GM20000 (cell line): ENCODE measurements at regions not wholly inside any gene's neighbourhood (a gene's known extent, or its start where the extent isn't known, plus 50 kb on each side); places are given as distances from the start of the nearest gene placed in this dataset.

Source experiments
- DNase-seq: peaks from one replicate; pipeline ENCODE4 v3.0.0; 2012; ENCODE audit warnings: low spot score
- CTCF ChIP-seq: IDR thresholded peaks from 2 replicates; pipeline ENCODE4 v1.5.1; 2012; ENCODE audit warnings: mild to moderate bottlenecking, control low read depth; ENCODE audit errors: extremely low read depth, missing control alignments

GRCh38 chrX:4909348-4909747, 1195.9 kb upstream of the PRKX start:
- no peak for DNase-seq

DNA sequence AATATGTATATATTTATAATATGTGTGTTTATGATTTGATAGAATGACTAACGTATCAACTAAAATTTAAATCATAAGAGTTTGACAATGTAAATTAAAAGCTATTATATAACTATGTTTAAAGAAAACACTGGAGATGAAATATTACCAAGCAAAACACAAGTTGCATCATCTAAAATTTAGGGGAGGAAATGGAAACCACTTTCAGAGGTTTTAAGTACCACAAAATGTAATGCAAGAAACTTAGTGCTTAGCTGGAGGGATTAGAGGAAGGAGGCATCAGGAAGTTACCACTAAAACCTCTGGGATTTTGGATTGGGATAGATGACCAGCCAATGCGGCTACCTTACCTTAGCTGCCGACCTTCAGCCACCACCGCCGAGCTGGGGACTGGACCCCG, 1192.1 kb upstream of the PRKX start:
- TF ChIP-seq CTCF = no peak
- DNase-seq = no peak

More at GRCh38 chrX:4909348-4909747, 1195.9 kb upstream of the PRKX start:
- no peak for TF ChIP-seq CTCF

GRCh38 chrX:4881277-4881676, 1167.8 kb upstream of the PRKX start:
- no peak for TF ChIP-seq CTCF
- DNase-seq = no peak

GRCh38 chrX:4878640-4879039, 1165.2 kb upstream of the PRKX start:
- DNase-seq = no peak

DNA sequence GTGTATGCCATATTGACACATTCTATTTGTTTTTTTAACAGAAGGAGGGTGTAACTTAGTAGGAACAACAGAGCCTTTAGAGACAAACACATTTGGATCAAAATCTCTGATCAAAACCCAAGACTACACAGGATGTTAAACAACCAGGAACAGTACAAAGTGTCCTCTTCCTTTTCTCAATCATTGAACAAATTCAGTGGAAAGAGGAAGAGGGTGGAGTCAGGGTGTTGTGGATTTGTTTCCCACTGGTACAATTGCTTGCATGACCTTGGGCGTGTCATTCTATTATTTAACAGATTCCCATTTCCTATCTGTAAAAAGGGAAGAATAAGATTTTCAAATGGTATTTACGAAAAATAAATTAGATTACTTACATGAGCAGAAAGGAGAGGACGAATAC, 1162.8 kb upstream of the PRKX start:
- TF ChIP-seq CTCF = no peak
- no peak for DNase-seq

More at GRCh38 chrX:4878640-4879039, 1165.2 kb upstream of the PRKX start:
- TF ChIP-seq CTCF = no peak

- no peak for DNase-seq
- TF ChIP-seq CTCF = no peak
Observed at GRCh38 chrX:4851534-4851933, 1138.1 kb upstream of the PRKX start.

GRCh38 chrX:4850312-4850711, 1136.9 kb upstream of the PRKX start:
- no peak for TF ChIP-seq CTCF
- DNase-seq = no peak

DNA sequence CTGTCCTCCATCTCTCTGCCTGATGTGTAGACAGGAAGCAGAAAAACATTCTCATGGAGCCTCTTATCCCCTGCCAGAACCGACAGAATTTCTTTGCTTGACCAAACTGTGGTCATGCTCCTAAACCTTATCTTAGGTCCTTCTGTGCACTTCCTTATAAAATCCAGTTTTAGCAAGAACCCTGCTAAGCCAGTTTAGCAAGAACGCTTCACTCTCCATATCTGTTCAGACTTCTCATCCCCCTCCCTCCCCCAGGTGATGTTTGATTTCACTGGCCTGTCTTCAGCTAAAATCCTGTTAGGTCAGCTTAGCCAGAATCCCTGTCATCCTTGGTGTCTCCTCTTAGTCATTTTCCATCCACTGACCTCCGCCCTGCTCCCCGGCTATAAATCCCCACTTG, 1130.9 kb upstream of the PRKX start:
- DNase-seq = no peak
- TF ChIP-seq CTCF = no peak
